Islet of Langerhans (tissue), 1 donor: ENCODE measurements at regions not wholly inside any gene's neighbourhood (a gene's known extent, or its start where the extent isn't known, plus 50 kb on each side); places are given as distances from the start of the nearest gene placed in this dataset.

Experiments used
- FAIRE-seq: peaks from one replicate; lab custom pipeline; 2011; peaks lifted over from hg19 to GRCh38; lab: Jason Lieb, UNC

- FAIRE-seq = no peak
Measured at GRCh38 chr5:174159327-174160114, 114.0 kb downstream of the NSG2 start.

DNA sequence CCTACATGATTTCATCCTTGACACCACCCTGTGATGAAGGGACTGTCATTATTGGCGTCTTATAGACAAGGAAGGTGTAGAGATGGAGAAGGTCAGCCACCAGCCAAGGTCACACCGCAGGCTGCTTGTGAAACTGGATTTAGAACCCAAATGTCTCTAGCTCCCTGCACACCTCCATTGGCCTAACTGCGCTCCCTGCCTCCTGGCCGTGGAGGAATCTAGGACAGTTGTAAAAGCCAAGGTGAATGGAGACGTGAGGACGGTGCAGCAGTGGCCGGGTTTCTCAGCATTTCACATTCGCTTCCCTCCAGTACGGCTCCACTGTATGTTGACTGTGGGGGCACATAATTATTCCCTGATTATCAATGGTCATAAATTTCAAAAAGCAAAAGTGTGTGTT, 119.9 kb downstream of the NSG2 start:
- FAIRE-seq = no peak

GRCh38 chr5:174166231-174167079, 120.9 kb downstream of the NSG2 start:
- FAIRE-seq = no peak

- FAIRE-seq = no peak
Measured at GRCh38 chr5:174167080-174167910, 121.8 kb downstream of the NSG2 start.

- no peak for FAIRE-seq
Measured at GRCh38 chr5:174172152-174172551, 126.6 kb downstream of the NSG2 start.

- no peak for FAIRE-seq
Measured at GRCh38 chr5:174172566-174172965, 127.1 kb downstream of the NSG2 start.

DNA sequence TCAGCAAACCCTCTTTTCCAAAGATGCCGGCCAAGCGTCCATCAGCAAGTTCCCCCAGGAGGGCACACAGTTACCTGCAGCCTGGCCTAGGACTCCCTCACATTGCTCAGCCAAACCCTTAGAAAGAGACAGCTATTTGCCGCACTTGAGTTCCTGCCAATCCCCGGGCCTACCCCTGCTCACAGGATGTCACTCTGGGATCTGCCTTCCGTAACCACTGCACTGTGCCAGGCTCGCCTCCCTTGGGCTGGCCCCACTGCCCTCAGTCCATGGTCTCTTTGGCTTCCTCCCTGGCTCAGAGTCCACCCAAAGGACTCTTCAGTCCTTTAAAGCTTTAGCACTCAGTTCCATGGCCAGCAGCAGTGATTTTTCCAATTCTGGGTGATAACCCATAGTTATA, 128.3 kb downstream of the NSG2 start:
- no peak for FAIRE-seq

DNA sequence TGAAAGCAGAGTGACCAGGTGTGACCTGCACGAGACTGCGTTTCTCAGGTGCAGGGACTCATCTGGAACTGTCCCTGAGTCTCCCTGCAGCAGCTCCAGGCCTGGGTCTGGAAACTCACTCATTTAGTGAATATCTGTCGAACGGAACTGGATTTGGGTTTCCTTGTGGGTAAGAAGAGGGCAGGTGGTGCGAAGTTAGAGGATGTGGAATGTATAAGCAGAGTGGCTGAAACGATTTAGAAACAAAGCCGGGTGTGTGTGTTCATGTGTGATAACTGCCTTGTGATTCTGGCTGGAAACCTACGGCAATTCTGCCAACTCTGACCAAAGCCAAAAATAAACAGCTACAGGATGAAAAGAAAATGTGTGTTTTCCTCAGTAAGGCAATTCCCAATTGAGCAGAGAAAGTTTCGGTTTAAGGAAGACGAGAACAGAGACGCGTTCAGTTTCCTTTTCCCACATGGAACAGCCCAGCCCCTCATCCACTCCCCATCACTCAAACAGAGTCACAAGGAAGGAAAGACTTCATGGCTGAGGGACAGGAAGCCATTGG, 130.3 kb downstream of the NSG2 start:
- no peak for FAIRE-seq

DNA sequence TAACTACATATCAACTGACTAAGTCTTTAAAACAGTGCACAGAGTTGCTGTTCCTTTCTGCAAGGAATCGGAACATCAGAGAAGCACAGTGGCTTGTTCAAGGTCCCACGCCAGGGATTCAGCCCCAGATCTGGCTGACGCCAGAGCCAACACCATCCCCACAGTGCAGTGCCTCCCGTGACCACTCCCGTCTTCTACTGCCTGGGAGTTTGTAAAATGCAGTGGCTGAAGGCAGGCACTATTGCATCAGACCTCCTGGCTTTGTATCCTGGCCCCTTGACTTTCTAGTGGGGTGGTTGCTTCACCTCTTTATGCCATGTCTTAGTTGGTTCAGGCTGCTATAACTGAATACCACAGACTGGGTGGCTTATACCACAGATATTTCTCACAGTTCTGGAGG, 131.0 kb downstream of the NSG2 start:
- no peak for FAIRE-seq

DNA sequence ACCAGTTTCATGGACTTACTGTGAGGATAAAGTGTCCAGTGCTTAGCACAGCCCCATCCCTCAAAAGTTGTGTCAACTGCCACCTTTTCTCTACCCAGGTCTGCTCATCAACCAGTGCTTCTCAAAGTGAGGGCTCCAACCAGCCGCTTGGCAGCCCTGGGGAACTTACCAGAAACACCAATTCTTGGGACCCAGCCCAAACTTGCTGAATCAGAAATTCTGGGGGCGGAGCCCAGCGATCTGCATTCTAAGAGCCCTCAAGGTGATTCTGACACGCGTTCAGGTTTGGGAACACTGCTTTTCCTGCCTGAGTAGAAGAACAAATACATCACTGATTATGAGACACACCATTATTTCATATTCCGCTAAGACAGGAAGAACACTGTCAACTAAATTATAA, 132.0 kb downstream of the NSG2 start:
- no peak for FAIRE-seq

DNA sequence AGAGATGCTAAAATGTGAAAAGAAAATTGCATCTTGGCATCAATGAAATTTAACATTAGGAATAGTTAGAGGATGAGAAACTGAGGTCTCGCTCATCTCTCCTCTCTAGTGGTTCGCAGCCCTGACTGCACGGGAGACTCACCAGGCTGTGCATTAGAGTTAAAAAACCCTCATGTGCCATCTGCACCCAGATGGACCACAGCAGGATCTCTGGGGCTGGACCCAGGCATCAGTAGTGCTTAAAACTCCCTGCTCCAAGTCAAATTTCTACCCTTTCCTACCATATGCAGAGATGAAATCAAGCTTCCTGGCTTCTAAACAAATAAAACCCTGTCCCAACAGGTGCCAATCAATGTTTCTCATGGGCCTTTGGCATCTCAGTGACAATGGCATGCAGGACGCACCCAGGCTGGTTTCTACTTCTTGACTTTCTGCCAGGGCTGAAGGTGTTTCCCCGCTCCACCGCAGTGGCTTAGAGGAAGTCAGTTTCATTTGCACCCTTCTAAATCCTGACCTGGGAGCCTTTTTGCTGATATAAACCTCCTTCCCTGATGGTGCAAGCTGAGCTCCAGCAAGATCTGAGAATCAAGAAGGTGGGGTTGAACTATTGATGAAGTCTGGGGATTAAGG, 132.6 kb downstream of the NSG2 start:
- FAIRE-seq = no peak

- FAIRE-seq = no peak
Measured at GRCh38 chr5:174180639-174181038, 135.1 kb downstream of the NSG2 start.

- FAIRE-seq = no peak
Measured at GRCh38 chr5:174182111-174182510, 136.6 kb downstream of the NSG2 start.

- no peak for FAIRE-seq
Measured at GRCh38 chr5:174183701-174184100, 138.2 kb downstream of the NSG2 start.

- FAIRE-seq = no peak
Measured at GRCh38 chr5:174185506-174185905, 140.0 kb downstream of the NSG2 start.

DNA sequence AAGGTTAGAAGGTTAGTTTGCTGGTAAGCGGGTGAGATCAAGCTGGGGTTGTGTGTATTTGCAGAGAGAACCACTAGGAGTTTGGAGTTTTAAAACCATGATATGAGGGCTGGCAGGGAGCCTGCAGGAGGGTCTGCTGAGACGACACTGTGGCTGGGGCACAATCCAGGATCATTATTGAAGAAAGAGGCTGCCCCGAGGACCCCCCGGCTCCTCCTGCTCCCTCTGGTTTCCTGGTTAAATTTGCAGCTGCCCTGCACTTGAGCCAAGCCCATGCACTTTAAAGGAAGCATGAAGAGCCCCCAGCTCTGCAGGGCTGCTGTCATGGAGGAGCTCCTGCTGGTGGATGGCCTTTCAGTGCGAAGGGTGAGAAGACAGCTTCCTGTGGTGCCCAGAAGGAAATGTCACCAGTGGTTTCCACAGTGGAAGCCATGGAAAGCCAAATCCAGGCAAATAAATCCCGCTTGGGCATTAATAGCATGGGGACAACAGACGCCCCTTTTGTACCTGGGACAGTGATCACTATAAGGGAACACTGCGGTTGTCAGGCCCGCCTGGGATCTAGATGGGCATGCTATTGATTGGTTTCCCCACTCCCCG, 140.7 kb downstream of the NSG2 start:
- no peak for FAIRE-seq

DNA sequence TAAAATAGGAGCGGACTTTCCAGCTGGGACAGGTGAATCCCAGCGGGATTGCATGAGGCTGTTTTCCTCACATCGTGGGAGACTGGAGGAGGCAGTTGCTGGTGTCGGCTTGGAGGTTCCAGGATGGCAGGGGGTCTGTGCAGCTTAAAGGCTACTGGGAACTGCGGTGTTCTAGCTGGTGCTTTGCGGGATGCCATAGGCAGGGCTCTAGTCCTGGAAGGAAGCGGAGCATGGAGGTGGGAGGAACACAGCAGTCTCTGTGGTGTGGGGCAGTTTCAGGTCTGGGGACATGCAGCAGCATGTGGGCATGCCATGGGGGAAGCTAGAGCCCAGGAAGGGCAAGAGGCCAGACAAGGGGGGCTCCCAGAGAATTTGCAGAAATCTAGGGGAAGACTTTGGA, 141.5 kb downstream of the NSG2 start:
- FAIRE-seq = no peak

DNA sequence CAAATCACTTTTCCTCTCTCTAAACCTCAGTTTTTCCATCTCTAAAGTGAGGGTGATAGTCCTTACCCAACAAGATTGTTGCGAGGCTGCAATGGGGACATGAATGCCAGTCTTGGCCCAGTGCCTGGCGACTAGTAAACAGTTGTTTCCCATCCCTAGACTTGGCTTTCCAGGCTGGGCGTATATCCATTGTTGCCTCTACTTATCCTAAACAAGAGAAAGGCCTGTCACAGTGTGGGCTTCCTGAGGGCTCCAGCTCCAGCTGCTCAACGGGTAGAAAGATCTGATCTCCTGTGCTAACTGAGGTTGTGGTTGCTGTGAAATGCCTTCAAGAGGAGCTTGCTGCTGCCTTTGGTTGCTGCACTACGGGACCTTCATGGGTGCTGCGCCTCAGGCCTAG, 142.0 kb downstream of the NSG2 start:
- FAIRE-seq = no peak

DNA sequence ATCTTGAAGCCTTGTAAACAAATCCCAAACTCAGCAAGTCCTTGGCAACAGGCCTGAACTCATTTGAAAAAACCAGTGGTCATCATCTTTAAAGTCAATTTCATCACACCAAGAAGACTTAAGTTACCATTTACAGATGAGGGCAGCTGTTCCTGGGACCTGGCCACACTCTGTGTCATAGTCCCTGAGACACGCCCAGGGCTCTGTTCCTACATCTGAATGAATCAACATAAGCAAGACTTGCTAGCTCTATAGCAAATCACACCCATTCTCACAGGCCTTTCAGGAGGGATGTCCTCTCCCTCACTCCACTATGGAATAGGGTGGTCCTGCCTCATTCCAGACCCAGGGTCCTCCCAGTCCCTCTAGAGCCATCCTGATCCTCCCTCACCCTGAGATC, 142.8 kb downstream of the NSG2 start:
- no peak for FAIRE-seq

- FAIRE-seq = no peak
Measured at GRCh38 chr5:174189654-174190541, 144.4 kb downstream of the NSG2 start.

DNA sequence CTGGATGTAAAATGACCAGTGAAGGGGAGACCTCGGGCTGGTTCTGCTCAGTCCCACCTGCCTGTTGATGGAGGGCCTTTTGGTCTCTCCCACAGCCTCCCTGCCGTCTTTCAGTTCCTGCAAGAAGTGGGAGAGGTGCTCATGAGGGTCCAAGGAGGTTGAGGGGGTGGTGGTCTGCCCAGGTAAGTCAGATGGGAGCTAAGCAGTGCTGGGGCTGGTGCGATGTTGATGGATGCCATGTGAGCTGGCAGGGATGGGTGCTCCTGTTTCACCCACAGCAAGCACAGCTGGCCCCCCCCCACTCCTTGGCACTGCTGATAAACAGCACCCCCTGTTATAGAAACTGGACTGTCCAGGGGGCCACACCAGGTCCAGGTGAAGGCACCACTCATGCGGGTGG, 145.6 kb downstream of the NSG2 start:
- no peak for FAIRE-seq
